Endothelial cell of umbilical vein (primary cell): ENCODE measurements at regions not wholly inside any gene's neighbourhood (a gene's known extent, or its start where the extent isn't known, plus 50 kb on each side); places are given as distances from the start of the nearest gene placed in this dataset.

Source experiments
- BruUV-seq: library from RNA; stranded (reverse); fragments of 400-500 nt; replicated peaks from 2 replicates; lab custom pipeline; 2021; lab: Mats Ljungman, UMichigan
- CTCF ChIA-PET: fragments of 300-600, 350-600 bp; sonication (Branson Sonifier 250); formaldehyde crosslinking; loops from one replicate; lab custom pipeline; 2021; ENCODE audit warnings: antibody characterized with exemption, inconsistent platforms; lab: Charles Lee
- POLR2A ChIA-PET: fragments of 300-600, 350-600 bp; sonication (Branson Sonifier 250); formaldehyde crosslinking; loops from one replicate; lab custom pipeline; 2021; ENCODE audit warnings: antibody characterized with exemption, inconsistent platforms; lab: Charles Lee
- DNase-seq: peaks from one replicate; pipeline ENCODE4 v3.0.0-alpha.2; 2011; ENCODE audit warnings: low read depth, low spot score
- FAIRE-seq: peaks from 2 replicates; lab custom pipeline; 2011; peaks lifted over from hg19 to GRCh38; lab: Jason Lieb, UNC
- H2AFZ ChIP-seq: 2 replicates; pipeline ENCODE4 v1.6.0; 2012; ENCODE audit warnings: low read depth, low read length, control low read depth, inconsistent platforms
- H3K27ac ChIP-seq: 2 replicates; pipeline ENCODE4 v1.5.1; 2011; ENCODE audit warnings: low read depth, mild to moderate bottlenecking, control low read depth, low read length, moderate library complexity; ENCODE audit not compliant: insufficient read depth
- H3K27me3 ChIP-seq, 2 experiments: 2 replicates each; pipeline versions ENCODE4 v1.6.0 to v1.6.1; 2011; ENCODE audit warnings: low read length in 2 of 2, mixed read lengths in 1 of 2; ENCODE audit not compliant: control insufficient read depth in 2 of 2, insufficient read depth in 2 of 2
- H3K36me3 ChIP-seq, 2 experiments: 2 replicates in 1 of 2; 3 replicates in 1 of 2; pipeline ENCODE4 v1.5.1; 2011; ENCODE audit warnings: low read length in 2 of 2, mild to moderate bottlenecking in 1 of 2, moderate library complexity in 1 of 2; ENCODE audit not compliant: control insufficient read depth in 2 of 2, insufficient read depth in 2 of 2; ENCODE audit errors: extremely low read depth in 1 of 2
- H3K4me1 ChIP-seq: 3 replicates; pipeline ENCODE4 v1.5.1; 2011; ENCODE audit warnings: mild to moderate bottlenecking, low read length; ENCODE audit not compliant: control insufficient read depth, insufficient read depth; ENCODE audit errors: extremely low read depth
- H3K4me2 ChIP-seq: 2 replicates; pipeline ENCODE4 v1.6.1; 2011; ENCODE audit warnings: low read length, control low read depth, mixed read lengths; ENCODE audit not compliant: insufficient read depth
- H3K4me3 ChIP-seq, 3 experiments: fragments of 200-600 bp in 1 of 3; sonication (generic), shearing (Covaris generic) in 1 of 3; replicated peaks in 1 of 3; 2 replicates each; pipeline ENCODE4 v1.5.1; 2011 to 2016; ENCODE audit warnings: control low read depth in 3 of 3, low read length in 3 of 3, mild to moderate bottlenecking in 2 of 3, inconsistent platforms in 1 of 3, low read depth in 1 of 3, moderate library complexity in 1 of 3; ENCODE audit not compliant: insufficient read depth in 1 of 3
- H3K79me2 ChIP-seq: 2 replicates; pipeline ENCODE4 v1.6.0; 2012; ENCODE audit warnings: low read length, inconsistent platforms; ENCODE audit not compliant: control insufficient read depth, insufficient read depth
- H3K9ac ChIP-seq: replicated peaks from 2 replicates; pipeline ENCODE3; 2011; ENCODE audit warnings: low read length, control low read depth; ENCODE audit not compliant: insufficient read depth; ENCODE audit errors: extremely low read depth
- H3K9me1 ChIP-seq: replicated peaks from 3 replicates; pipeline ENCODE4 v1.6.0; 2011; ENCODE audit warnings: mild to moderate bottlenecking, low read length; ENCODE audit not compliant: control insufficient read depth, insufficient read depth; ENCODE audit errors: extremely low read depth
- H3K9me3 ChIP-seq: replicated peaks from 2 replicates; pipeline ENCODE4 v1.5.1; 2012; ENCODE audit warnings: low read length, inconsistent platforms; ENCODE audit not compliant: control insufficient read depth, insufficient read depth
- H4K20me1 ChIP-seq: replicated peaks from 2 replicates; pipeline ENCODE3; 2011; ENCODE audit warnings: mild to moderate bottlenecking, low read length; ENCODE audit not compliant: control insufficient read depth, insufficient read depth; ENCODE audit errors: extremely low read depth
- FOS ChIP-seq: IDR thresholded peaks from 2 replicates; pipeline ENCODE4 v1.6.1; 2011; ENCODE audit warnings: mild to moderate bottlenecking, low read length, moderate library complexity, borderline replicate concordance; ENCODE audit not compliant: insufficient read depth
- GATA2 ChIP-seq: IDR thresholded peaks from 2 replicates; pipeline ENCODE4 v1.7.0; 2011; ENCODE audit warnings: low read depth, mild to moderate bottlenecking, moderate library complexity, mixed read lengths, low read length; ENCODE audit not compliant: insufficient read length, insufficient read depth
- JUN ChIP-seq: IDR thresholded peaks from 2 replicates; pipeline ENCODE4 v1.6.1; 2011; ENCODE audit warnings: borderline replicate concordance, low read depth; ENCODE audit not compliant: insufficient read length, insufficient read depth
- MAX ChIP-seq: IDR thresholded peaks from 2 replicates; pipeline ENCODE4 v1.6.1; 2011; ENCODE audit not compliant: insufficient read depth, insufficient read length
- MYC ChIP-seq: IDR thresholded peaks from one replicate; pipeline ENCODE4 v1.6.1; 2011; ENCODE audit warnings: mild to moderate bottlenecking, low read depth, low read length
- POLR2A ChIP-seq: IDR thresholded peaks from 2 replicates; pipeline ENCODE4 v1.6.1; 2012; ENCODE audit warnings: low read depth, mild to moderate bottlenecking, control low read depth, low read length
- POLR2AphosphoS5 ChIP-seq: IDR thresholded peaks from 2 replicates; pipeline ENCODE4 v1.6.1; 2012; ENCODE audit warnings: low read depth, mild to moderate bottlenecking, control low read depth, low read length, moderate library complexity; ENCODE audit not compliant: insufficient read depth
- dilution Hi-C: fragments of 300-500 bp; cut with MboI; formaldehyde crosslinking; loops from one replicate; pipeline ENCODE4 v1.15.0; 2019; ENCODE audit warnings: low sequenced_read_pairs; ENCODE audit not compliant: extremely low pct_ligation_motif_present
- intact Hi-C: fragments of 100-400 bp; cut with micrococcal nuclease; formaldehyde crosslinking; loops from one replicate; pipeline ENCODE4 v1.10.0; 2022
- TF ChIP-seq, protein P1 (sequence below), 2 donors: IDR thresholded peaks; 1 replicate in 1 of 2; 2 replicates in 1 of 2; pipeline ENCODE4 v1.5.1; 2011; ENCODE audit warnings: low read length in 2 of 2, mild to moderate bottlenecking in 2 of 2, moderate library complexity in 2 of 2, control low read depth in 1 of 2, inconsistent platforms in 1 of 2, low read depth in 1 of 2; ENCODE audit not compliant: insufficient read depth in 1 of 2; ENCODE audit errors: extremely low read depth in 1 of 2

DNA sequence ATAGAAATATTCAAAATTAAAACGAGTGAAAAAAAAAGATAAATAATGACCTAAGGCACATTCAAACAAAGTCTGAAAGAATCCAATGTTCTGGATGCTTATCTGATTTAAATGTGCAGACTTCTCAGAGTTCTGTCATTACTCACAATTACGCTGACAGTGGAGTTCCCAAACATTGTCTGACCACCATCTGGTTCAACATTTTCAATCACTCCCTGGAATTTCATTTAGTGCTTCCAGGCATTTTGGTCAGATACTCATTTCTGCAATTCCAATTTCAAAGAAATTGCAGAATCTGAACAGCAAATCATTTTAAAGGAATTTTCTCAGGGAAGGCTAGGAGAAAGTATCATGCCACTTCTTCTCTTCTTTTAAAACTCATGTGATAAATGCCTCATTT lies 398.2 kb upstream of the PDE3A start:
- Histone ChIP-seq H2AFZ (no peak overlapping the region), H3K9me1 (no peaks in the 10 kb centered on the region), H4K20me1 (no peaks in the 10 kb centered on the region), H3K4me1 (peaks cover 31% of the 10 kb centered on the region), H3K27ac (peak overlapping the region; percentile 19), H3K9ac (peak overlapping the region; percentile 4), H3K4me2 (peak overlapping the region; percentile 21), H3K79me2 (no peaks in the 10 kb centered on the region), H3K27me3 (no peaks in the 10 kb centered on the region), H3K36me3 (no peaks in the 10 kb centered on the region), H3K4me3 (no peak overlapping the region), H3K9me3 (no peaks in the 10 kb centered on the region)
- DNase-seq (no peak), FAIRE-seq (no peak)
- BruUV-seq: no TSS peak
- intact Hi-C loops: loop anchor here (2.0 kb wide), 1 partner anchor 23 kb away; no protein-coding TSS in a partner anchor
- ChIA-PET POLR2A (interaction anchor here (0.6 kb wide), 1 partner anchor 231 kb away, joined by 3 read pairs; no protein-coding TSS in a partner anchor), CTCF (interaction anchor here (0.7 to 1.9 kb wide), 7 partner anchors 12 to 407 kb away, joined by 3 to 7 read pairs (median 3); no protein-coding TSS in a partner anchor)
- TF ChIP-seq MAX: no peak
- peak; percentile 73 for TF ChIP-seq GATA2
- dilution Hi-C loops: no loop called here

DNA sequence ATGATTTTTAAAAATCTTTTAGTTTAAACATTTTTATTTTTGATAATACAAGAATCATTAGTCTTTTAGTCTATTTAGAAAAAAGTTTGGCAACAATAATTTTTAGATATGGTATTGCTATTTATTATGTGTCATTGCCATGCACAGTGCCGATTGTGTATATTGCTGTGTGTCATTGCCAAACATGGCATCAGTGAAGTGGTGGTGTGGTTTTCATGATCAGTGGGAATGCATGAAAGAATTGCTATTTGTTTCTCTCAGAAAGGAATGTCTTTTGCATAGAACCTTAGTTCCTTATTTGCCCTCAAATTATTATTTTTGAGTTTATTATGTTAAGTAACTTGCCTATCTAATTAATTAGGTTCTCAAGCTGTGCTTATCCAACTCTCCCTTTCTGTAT lies 397.5 kb upstream of the PDE3A start:
- ChIA-PET POLR2A (no interaction called here), CTCF (no interaction called here)
- dilution Hi-C loops: no loop called here
- DNase-seq: no peak
- intact Hi-C loops: loop anchor here (2.0 kb wide), 1 partner anchor 24 kb away; no protein-coding TSS in a partner anchor
- H3K9me3 ChIP-seq: no peaks in the 10 kb centered on the region
- FAIRE-seq: no peak
- H3K4me3 ChIP-seq: no peak overlapping the region
- no peaks in the 10 kb centered on the region for H3K79me2 ChIP-seq
- H3K4me1 ChIP-seq: peaks cover 29% of the 10 kb centered on the region
- H3K36me3 ChIP-seq: no peaks in the 10 kb centered on the region
- no peak overlapping the region for H2AFZ ChIP-seq
- TF ChIP-seq MYC (no peak), POLR2A (no peak), MAX (no peak), JUN (no peak), FOS (no peak), POLR2AphosphoS5 (no peak), GATA2 (no peak)
- TF ChIP-seq, protein P1, sequence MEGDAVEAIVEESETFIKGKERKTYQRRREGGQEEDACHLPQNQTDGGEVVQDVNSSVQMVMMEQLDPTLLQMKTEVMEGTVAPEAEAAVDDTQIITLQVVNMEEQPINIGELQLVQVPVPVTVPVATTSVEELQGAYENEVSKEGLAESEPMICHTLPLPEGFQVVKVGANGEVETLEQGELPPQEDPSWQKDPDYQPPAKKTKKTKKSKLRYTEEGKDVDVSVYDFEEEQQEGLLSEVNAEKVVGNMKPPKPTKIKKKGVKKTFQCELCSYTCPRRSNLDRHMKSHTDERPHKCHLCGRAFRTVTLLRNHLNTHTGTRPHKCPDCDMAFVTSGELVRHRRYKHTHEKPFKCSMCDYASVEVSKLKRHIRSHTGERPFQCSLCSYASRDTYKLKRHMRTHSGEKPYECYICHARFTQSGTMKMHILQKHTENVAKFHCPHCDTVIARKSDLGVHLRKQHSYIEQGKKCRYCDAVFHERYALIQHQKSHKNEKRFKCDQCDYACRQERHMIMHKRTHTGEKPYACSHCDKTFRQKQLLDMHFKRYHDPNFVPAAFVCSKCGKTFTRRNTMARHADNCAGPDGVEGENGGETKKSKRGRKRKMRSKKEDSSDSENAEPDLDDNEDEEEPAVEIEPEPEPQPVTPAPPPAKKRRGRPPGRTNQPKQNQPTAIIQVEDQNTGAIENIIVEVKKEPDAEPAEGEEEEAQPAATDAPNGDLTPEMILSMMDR (IDR thresholded peaks at IDR 0.05; ENCODE audit: extremely low read depth in 1 of 2, insufficient read depth in 1 of 2, low read depth in 1 of 2, low read length in 2 of 2): no peak
- no peaks in the 10 kb centered on the region for H3K9me1 ChIP-seq
- no peaks in the 10 kb centered on the region for H4K20me1 ChIP-seq
- no TSS peak for BruUV-seq
- H3K27me3 ChIP-seq: no peaks in the 10 kb centered on the region
- no peak overlapping the region for H3K9ac ChIP-seq
- no peak overlapping the region for H3K27ac ChIP-seq
- no peak overlapping the region for H3K4me2 ChIP-seq
